Peyer's patch (tissue), 4 donors: ENCODE measurements at regions not wholly inside any gene's neighbourhood (a gene's known extent, or its start where the extent isn't known, plus 50 kb on each side); places are given as distances from the start of the nearest gene placed in this dataset.

Experiments used
- CTCF ChIP-seq, 6 experiments: fragments of 450-650 bp in 4 of 6; fragments of 200-600 bp in 2 of 6; sonication (generic) in 1 of 6; IDR thresholded peaks; one replicate each; pipeline ENCODE4 v1.5.1; 2017 to 2019; ENCODE audit warnings: antibody characterized with exemption in 6 of 6, mild to moderate bottlenecking in 3 of 6, moderate library complexity in 1 of 6
- POLR2A ChIP-seq, 2 donors: fragments of 450-650 bp; IDR thresholded peaks; one replicate each; pipeline ENCODE4 v1.5.1; 2017; ENCODE audit warnings: antibody characterized with exemption in 2 of 2, mild to moderate bottlenecking in 2 of 2, moderate library complexity in 2 of 2

DNA sequence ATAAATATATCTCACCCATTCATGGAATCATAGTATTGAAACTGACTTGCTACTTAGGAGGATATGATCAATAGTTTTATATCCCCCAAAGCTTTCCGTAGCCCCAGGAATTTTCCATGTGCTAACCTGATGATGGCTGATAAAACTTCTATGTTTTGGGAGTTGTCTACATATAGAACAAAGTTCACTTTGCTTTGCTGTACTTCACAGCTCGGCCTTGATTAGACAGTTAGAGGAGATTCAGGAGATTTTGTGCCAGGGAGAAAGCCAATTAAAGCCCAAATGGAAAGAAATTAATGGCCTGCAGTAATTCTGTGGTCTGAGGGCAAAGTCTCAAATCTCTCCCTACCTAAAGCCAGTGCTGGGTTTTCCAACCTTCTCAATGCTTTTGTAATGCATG, 114.9 kb upstream of the SLC34A2 start:
- TF ChIP-seq POLR2A (IDR thresholded peaks at IDR 0.05) = no peak
- no peak for TF ChIP-seq CTCF (IDR thresholded peaks at IDR 0.05)
